Activated CD4-positive, alpha-beta T cell treated with anti-CD3 and anti-CD28 coated beads, Interleukin-2, amount 50 U/mL, for 16 hours (primary cell): ENCODE measurements at regions not wholly inside any gene's neighbourhood (a gene's known extent, or its start where the extent isn't known, plus 50 kb on each side); places are given as distances from the start of the nearest gene placed in this dataset.
A peak's percentile ranks its signal among the peaks of the same experiment; 100 is the strongest.

ENCODE experiments used
- DNase-seq: peaks from one replicate; pipeline ENCODE4 v3.0.0-alpha.2; 2020

GRCh38 chr14:63781686-63782085 lies 53.8 kb upstream of the SGPP1 start:
- DNase-seq, result no peak

GRCh38 chr14:63782683-63783389 lies 55.0 kb upstream of the SGPP1 start:
- no peak for DNase-seq

- no peak for DNase-seq
These were observed 60.4 kb upstream of the SGPP1 start for GRCh38 chr14:63788011-63788933.

- DNase-seq, result no peak
These were observed 59.4 kb upstream of the SYNE2 start for GRCh38 chr14:63793376-63793775.

- peak; percentile 2 for DNase-seq
These were observed 57.3 kb upstream of the SYNE2 start for GRCh38 chr14:63795532-63795931.

GRCh38 chr14:63800083-63800482 lies 52.7 kb upstream of the SYNE2 start:
- no peak for DNase-seq

GRCh38 chr14:63800651-63801375 lies 52.0 kb upstream of the SYNE2 start:
- no peak for DNase-seq
